Body of pancreas (tissue), 4 donors: ENCODE measurements at regions not wholly inside any gene's neighbourhood (a gene's known extent, or its start where the extent isn't known, plus 50 kb on each side); places are given as distances from the start of the nearest gene placed in this dataset.

Experiments used
- CTCF ChIP-seq, 7 experiments: fragments of 450-650 bp in 4 of 7; fragments of 200-600 bp in 3 of 7; sonication (generic) in 3 of 7; IDR thresholded peaks; one replicate each; pipeline ENCODE4 v1.5.1; 2016 to 2019; ENCODE audit warnings: antibody characterized with exemption in 7 of 7
- POLR2A ChIP-seq, 3 donors: fragments of 450-650 bp; IDR thresholded peaks; one replicate each; pipeline ENCODE4 v1.6.1; 2016; ENCODE audit warnings: antibody characterized with exemption in 3 of 3, mild to moderate bottlenecking in 2 of 3

DNA sequence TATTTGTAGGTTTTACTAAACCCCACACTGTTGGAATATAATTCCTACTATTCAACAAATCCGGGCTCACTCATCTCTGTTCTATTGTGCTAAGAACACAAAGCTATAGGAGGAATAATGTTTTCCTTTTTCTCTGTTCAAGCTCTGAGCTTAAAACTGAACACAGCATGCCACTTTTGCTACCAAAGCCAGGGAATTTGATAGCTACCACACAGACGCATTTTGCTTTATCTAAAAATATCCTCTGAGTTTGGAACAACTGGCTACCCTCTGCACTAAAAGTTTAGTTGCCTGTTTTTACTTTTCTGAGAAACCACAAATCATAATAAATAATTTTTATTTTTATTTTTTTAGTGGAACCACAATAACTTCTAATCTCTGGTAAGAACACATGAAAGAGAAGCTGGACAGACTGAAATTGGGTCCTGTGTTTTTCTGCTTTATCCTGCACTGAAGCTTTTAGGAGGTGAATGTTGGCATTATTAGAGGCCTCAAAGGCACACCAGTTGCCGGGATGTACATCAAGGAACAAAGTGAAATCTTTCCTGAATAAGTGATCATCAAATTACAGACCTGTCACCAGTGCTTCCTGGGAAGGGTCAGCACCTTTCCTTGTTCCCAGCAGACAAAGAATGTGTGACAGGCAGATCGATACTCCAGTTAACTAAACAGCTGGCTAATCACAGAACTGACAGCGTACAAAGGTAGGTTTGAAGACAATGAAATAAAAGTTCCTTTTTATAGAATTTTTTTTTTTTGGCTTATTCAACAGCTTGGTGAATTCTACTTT, 523.2 kb upstream of the TENM4 start:
- no peak for TF ChIP-seq CTCF (IDR thresholded peaks at IDR 0.05)
- no peak for TF ChIP-seq POLR2A (IDR thresholded peaks at IDR 0.05)
